ENCODE measurements at regions not wholly inside any gene's neighbourhood (a gene's known extent, or its start where the extent isn't known, plus 50 kb on each side); places are given as distances from the start of the nearest gene placed in this dataset.

DNA sequence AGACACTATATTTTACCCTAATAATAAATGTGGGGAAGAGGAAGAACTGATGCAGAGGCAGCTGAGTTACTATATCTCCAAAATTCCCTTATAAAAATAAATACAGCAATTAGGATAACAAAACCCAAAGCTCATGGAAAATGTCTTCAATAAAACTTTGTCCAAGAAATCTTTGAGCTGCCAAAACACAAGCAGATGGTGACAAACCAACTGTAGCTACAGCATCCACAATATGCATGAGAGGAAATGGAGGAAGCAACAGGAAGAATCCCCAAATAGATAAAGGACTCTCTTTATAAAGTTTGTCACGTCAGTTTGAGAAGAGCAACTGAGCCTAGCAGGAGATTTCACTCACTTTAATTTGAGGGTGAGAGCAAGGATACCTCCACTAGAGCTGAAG lies 638.2 kb downstream of the IGSF11 start:
- Histone ChIP-seq H3K4me3 (ENCODE audit: low read length) (no peak overlapping the region), H3K27me3 (ENCODE audit: control insufficient read depth in 1 of 2, insufficient read depth in 2 of 2, low read length in 2 of 2) (no peaks in the 10 kb centered on the region), H3K36me3 (ENCODE audit: insufficient read depth, low read length) (no peaks in the 10 kb centered on the region), H3K4me1 (ENCODE audit: insufficient read depth, low read length) (no peaks in the 10 kb centered on the region), H3K9me3 (ENCODE audit: control insufficient read depth in 1 of 2, insufficient read depth in 1 of 2, low read length in 2 of 2) (peaks cover 0 to 7% of the 10 kb centered on the region in 2 experiments), H3K27ac (ENCODE audit: low read depth in 1 of 2, low read length in 2 of 2) (no peak overlapping the region)
- no peak overlapping the region for H3K27ac Mint-ChIP-seq
- ChIA-PET CTCF (no interaction called here), POLR2A (no interaction called here)
- DNase-seq, result no peak
- no peaks in the 10 kb centered on the region for H3K4me1 Mint-ChIP-seq (ENCODE audit: low read depth)
- no peaks in the 10 kb centered on the region for H3K36me3 Mint-ChIP-seq (ENCODE audit: low read depth)
- intact Hi-C loops (cut with DNase I, micrococcal nuclease), result no loop called here
- H3K9me3 Mint-ChIP-seq, result no peaks in the 10 kb centered on the region
- TF ChIP-seq, protein P1, sequence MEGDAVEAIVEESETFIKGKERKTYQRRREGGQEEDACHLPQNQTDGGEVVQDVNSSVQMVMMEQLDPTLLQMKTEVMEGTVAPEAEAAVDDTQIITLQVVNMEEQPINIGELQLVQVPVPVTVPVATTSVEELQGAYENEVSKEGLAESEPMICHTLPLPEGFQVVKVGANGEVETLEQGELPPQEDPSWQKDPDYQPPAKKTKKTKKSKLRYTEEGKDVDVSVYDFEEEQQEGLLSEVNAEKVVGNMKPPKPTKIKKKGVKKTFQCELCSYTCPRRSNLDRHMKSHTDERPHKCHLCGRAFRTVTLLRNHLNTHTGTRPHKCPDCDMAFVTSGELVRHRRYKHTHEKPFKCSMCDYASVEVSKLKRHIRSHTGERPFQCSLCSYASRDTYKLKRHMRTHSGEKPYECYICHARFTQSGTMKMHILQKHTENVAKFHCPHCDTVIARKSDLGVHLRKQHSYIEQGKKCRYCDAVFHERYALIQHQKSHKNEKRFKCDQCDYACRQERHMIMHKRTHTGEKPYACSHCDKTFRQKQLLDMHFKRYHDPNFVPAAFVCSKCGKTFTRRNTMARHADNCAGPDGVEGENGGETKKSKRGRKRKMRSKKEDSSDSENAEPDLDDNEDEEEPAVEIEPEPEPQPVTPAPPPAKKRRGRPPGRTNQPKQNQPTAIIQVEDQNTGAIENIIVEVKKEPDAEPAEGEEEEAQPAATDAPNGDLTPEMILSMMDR (IDR thresholded peaks at IDR 0.05), result no peak
- no peak for ATAC-seq (ENCODE audit: poor library complexity)
- H3K4me3 Mint-ChIP-seq, result no peak overlapping the region
- no peaks in the 10 kb centered on the region for H3K27me3 Mint-ChIP-seq

DNA sequence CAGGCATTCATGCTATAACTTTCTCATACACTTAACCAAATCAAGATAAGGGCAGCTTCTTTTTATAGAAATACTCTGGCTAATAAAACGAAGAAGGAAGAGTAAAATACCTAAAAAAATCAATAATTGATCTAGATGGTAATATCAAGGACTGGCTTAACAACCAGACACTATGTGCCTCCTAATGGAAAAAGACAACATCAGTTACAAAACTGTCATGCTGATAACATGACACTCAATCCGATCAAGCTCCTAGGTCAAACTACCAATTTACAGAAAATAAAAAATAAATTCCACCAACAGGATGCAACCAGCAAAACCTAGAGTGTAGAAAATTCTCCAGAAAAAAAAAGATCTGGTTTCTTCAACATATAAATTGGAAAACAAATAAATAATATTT lies 634.6 kb downstream of the IGSF11 start:
- ChIA-PET CTCF (no interaction called here), POLR2A (no interaction called here)
- Histone ChIP-seq H3K4me1 (ENCODE audit: insufficient read depth, low read length) (no peaks in the 10 kb centered on the region), H3K27ac (ENCODE audit: low read depth in 1 of 2, low read length in 2 of 2) (no peak overlapping the region), H3K4me3 (ENCODE audit: low read length) (no peak overlapping the region), H3K9me3 (ENCODE audit: control insufficient read depth in 1 of 2, insufficient read depth in 1 of 2, low read length in 2 of 2) (peaks cover 0 to 3% of the 10 kb centered on the region in 2 experiments), H3K36me3 (ENCODE audit: insufficient read depth, low read length) (no peaks in the 10 kb centered on the region), H3K27me3 (ENCODE audit: control insufficient read depth in 1 of 2, insufficient read depth in 2 of 2, low read length in 2 of 2) (no peaks in the 10 kb centered on the region)
- Mint-ChIP-seq H3K36me3 (ENCODE audit: low read depth) (no peaks in the 10 kb centered on the region), H3K27me3 (no peaks in the 10 kb centered on the region), H3K27ac (no peak overlapping the region), H3K9me3 (peaks cover 4% of the 10 kb centered on the region), H3K4me3 (no peak overlapping the region), H3K4me1 (ENCODE audit: low read depth) (no peaks in the 10 kb centered on the region)
- TF ChIP-seq, protein P1 (IDR thresholded peaks at IDR 0.05), result no peak
- intact Hi-C loops (cut with DNase I, micrococcal nuclease), result no loop called here
- ATAC-seq (ENCODE audit: poor library complexity), result no peak
- DNase-seq, result no peak

DNA sequence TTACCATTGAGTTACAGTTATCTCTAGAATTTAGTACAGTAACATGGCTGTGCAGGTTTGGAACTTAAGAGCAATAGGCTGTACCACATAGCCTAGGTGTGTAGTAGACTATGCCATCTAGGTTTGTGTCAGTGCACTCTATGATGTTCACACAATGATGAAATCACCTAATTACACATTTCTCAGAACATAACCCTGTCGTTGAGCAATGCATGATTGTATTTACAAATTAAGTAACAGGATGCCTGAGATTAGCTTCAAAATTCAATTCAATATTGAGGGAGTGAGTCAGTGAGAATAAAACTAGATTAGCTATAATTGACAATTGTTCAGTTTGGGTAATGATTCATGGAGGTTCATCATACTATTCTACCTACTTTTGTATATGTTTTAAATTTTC lies 633.8 kb downstream of the IGSF11 start:
- Mint-ChIP-seq H3K4me3 (no peak overlapping the region), H3K27me3 (no peaks in the 10 kb centered on the region), H3K4me1 (ENCODE audit: low read depth) (no peaks in the 10 kb centered on the region), H3K36me3 (ENCODE audit: low read depth) (no peaks in the 10 kb centered on the region), H3K27ac (no peak overlapping the region), H3K9me3 (peaks cover 4% of the 10 kb centered on the region)
- no peak overlapping the region for H3K27ac ChIP-seq (ENCODE audit: low read depth in 1 of 2, low read length in 2 of 2)
- ATAC-seq (ENCODE audit: poor library complexity), result no peak
- no peaks in the 10 kb centered on the region for H3K27me3 ChIP-seq (ENCODE audit: control insufficient read depth in 1 of 2, insufficient read depth in 2 of 2, low read length in 2 of 2)
- CTCF ChIA-PET, result no interaction called here
- no peak overlapping the region for H3K4me3 ChIP-seq (ENCODE audit: low read length)
- H3K9me3 ChIP-seq (ENCODE audit: control insufficient read depth in 1 of 2, insufficient read depth in 1 of 2, low read length in 2 of 2), result peaks cover 0 to 3% of the 10 kb centered on the region in 2 experiments
- DNase-seq, result no peak
- H3K36me3 ChIP-seq (ENCODE audit: insufficient read depth, low read length), result no peaks in the 10 kb centered on the region
- TF ChIP-seq, protein P1 (IDR thresholded peaks at IDR 0.05), result no peak
- intact Hi-C loops (cut with DNase I, micrococcal nuclease), result no loop called here
- POLR2A ChIA-PET, result no interaction called here
- H3K4me1 ChIP-seq (ENCODE audit: insufficient read depth, low read length), result no peaks in the 10 kb centered on the region

Data from CD4-positive, alpha-beta T cell (primary cell).